Mesendoderm (in vitro differentiated cells): ENCODE measurements at regions not wholly inside any gene's neighbourhood (a gene's known extent, or its start where the extent isn't known, plus 50 kb on each side); places are given as distances from the start of the nearest gene placed in this dataset.
"Not testable (repeated sequence)": the region's sequence is repeated elsewhere in the genome, so short reads cannot be mapped to it uniquely, and the experiment has no call there.

Experiments
- DNase-seq: peaks from one replicate; pipeline ENCODE4 v3.0.0; 2013
- H2AK5ac ChIP-seq: 2 replicates; pipeline ENCODE4 v1.6.1; 2013; ENCODE audit warnings: low read length, inconsistent platforms
- H2BK120ac ChIP-seq: 2 replicates; pipeline ENCODE4 v1.6.1; 2013; ENCODE audit warnings: low read depth, mild to moderate bottlenecking, low read length, moderate library complexity, mixed read lengths
- H2BK15ac ChIP-seq: replicated peaks from 2 replicates; pipeline ENCODE4 v1.6.1; 2013; ENCODE audit warnings: low read depth, mild to moderate bottlenecking, moderate library complexity
- H2BK5ac ChIP-seq: 2 replicates; pipeline ENCODE4 v1.6.1; 2013; ENCODE audit warnings: low read length, inconsistent platforms
- H3K18ac ChIP-seq: 2 replicates; pipeline ENCODE4 v1.6.1; 2013; ENCODE audit warnings: mild to moderate bottlenecking, low read length, mixed read lengths
- H3K23ac ChIP-seq: one replicate; pipeline ENCODE4 v1.6.1; 2013; ENCODE audit warnings: low read length
- H3K27ac ChIP-seq: 2 replicates; pipeline ENCODE4 v1.5.1; 2013; ENCODE audit warnings: low read depth, mild to moderate bottlenecking, inconsistent platforms, low read length, moderate library complexity
- H3K27me3 ChIP-seq: 2 replicates; pipeline ENCODE4 v1.6.1; 2013; ENCODE audit warnings: low read length, control low read depth, mild to moderate bottlenecking, inconsistent platforms; ENCODE audit not compliant: insufficient read depth, poor library complexity
- H3K36me3 ChIP-seq: 2 replicates; pipeline ENCODE4 v1.6.1; 2013; ENCODE audit warnings: low read length, inconsistent platforms; ENCODE audit not compliant: control insufficient read depth, insufficient read depth
- H3K4ac ChIP-seq: one replicate; pipeline ENCODE4 v1.6.1; 2013; ENCODE audit warnings: low read depth, mild to moderate bottlenecking, low read length, moderate library complexity
- H3K4me1 ChIP-seq: 2 replicates; pipeline ENCODE4 v1.6.1; 2013; ENCODE audit warnings: low read depth, low read length, inconsistent platforms; ENCODE audit not compliant: control insufficient read depth
- H3K4me2 ChIP-seq: 2 replicates; pipeline ENCODE4 v1.6.1; 2013; ENCODE audit warnings: low read length
- H3K4me3 ChIP-seq: 2 replicates; pipeline ENCODE4 v1.5.1; 2013; ENCODE audit warnings: mild to moderate bottlenecking, low read length
- H3K56ac ChIP-seq: one replicate; pipeline ENCODE4 v1.6.1; 2013; ENCODE audit warnings: low read length
- H3K79me1 ChIP-seq: 2 replicates; pipeline ENCODE4 v1.6.1; 2013; ENCODE audit warnings: low read length, inconsistent platforms
- H3K79me2 ChIP-seq: 2 replicates; pipeline ENCODE4 v1.6.1; 2013; ENCODE audit warnings: mild to moderate bottlenecking, low read length; ENCODE audit not compliant: control insufficient read depth, insufficient read depth
- H3K9ac ChIP-seq: 2 replicates; pipeline ENCODE4 v1.6.1; 2013; ENCODE audit warnings: low read length, inconsistent platforms
- H4K5ac ChIP-seq: one replicate; pipeline ENCODE4 v1.6.1; 2013; ENCODE audit warnings: low read length
- H4K8ac ChIP-seq: one replicate; pipeline ENCODE4 v1.6.1; 2013; ENCODE audit warnings: low read depth, mild to moderate bottlenecking, control low read depth, low read length, moderate library complexity
- WGBS: extraction: QIAGEN DNeasy Blood & Tissue Kit; methylation state at CpG from one replicate; pipeline ENCODE4 v1.1.7; 2013; ENCODE audit warnings: low lambda C conversion rate, missing lambda C conversion rate; ENCODE audit not compliant: insufficient coverage; ENCODE audit errors: extremely low coverage; 5-methylcytosine and 5-hydroxymethylcytosine counted together

DNA sequence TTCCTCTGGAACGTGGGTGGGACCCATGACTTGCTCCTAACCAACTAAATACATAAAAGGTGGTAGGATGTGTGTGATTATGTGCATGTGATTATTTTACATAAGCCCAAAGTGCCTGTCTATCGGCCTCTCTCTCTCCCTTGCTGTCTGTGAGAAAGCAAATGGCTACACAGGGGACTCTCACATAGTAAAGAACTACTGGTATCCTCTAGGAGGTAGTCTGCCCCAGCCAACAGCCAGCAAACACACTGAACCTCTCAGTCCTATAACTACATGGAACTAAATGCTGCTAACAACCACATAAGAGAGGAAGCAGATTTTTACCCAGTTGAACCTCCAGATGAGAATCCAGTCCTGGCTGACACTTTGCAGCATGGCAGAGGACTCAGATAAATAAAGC lies 1249.4 kb downstream of the ADGRL3 start:
- Histone ChIP-seq H3K4me1 (no peaks in the 10 kb centered on the region), H3K4ac (no peak overlapping the region), H4K5ac (no peak overlapping the region), H3K36me3 (no peaks in the 10 kb centered on the region), H2AK5ac (no peak overlapping the region), H3K9ac (no peak overlapping the region), H3K4me3 (no peak overlapping the region), H3K27ac (no peak overlapping the region), H3K56ac (no peak overlapping the region), H3K27me3 (no peaks in the 10 kb centered on the region), H2BK5ac (no peak overlapping the region), H4K8ac (no peak overlapping the region), H3K4me2 (no peak overlapping the region), H2BK15ac (no peak overlapping the region), H3K23ac (no peak overlapping the region), H3K79me2 (no peaks in the 10 kb centered on the region), H2BK120ac (no peak overlapping the region), H3K18ac (no peak overlapping the region), H3K79me1 (no peaks in the 10 kb centered on the region)
- WGBS, result no CpG with 5 or more reads among the region's 2 CpGs
- peak; percentile 26 for DNase-seq

DNA sequence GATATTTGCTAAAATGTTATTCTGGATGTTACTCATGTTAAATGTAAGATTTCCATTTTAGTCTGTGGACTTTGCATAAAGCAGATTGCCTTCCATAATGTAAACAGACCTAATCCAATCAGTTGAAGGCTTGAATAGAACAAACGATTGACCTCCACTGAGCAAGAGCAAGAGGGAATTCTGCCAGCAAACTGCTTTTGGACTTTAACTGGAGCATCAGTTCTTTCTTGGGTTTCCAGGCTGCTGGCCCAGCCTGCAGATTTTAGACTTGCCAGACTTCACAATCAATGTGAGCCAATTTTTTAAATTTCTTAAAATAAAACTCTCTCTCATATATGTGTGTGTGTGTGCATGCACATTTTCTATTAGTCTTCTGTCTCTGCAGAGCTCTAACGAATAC lies 1248.8 kb downstream of the ADGRL3 start:
- Histone ChIP-seq H3K27me3 (no peaks in the 10 kb centered on the region), H2BK120ac (no peak overlapping the region), H3K9ac (no peak overlapping the region), H3K56ac (no peak overlapping the region), H2BK5ac (no peak overlapping the region), H3K27ac (no peak overlapping the region), H2BK15ac (no peak overlapping the region), H3K79me2 (no peaks in the 10 kb centered on the region), H4K8ac (no peak overlapping the region), H3K36me3 (no peaks in the 10 kb centered on the region), H3K4me2 (no peak overlapping the region), H3K79me1 (no peaks in the 10 kb centered on the region), H3K4ac (no peak overlapping the region), H3K18ac (no peak overlapping the region), H3K23ac (no peak overlapping the region), H3K4me1 (no peaks in the 10 kb centered on the region), H2AK5ac (no peak overlapping the region), H4K5ac (no peak overlapping the region), H3K4me3 (no peak overlapping the region)
- DNase-seq, result no peak
- no CpG with 5 or more reads among the region's 2 CpGs for WGBS

DNA sequence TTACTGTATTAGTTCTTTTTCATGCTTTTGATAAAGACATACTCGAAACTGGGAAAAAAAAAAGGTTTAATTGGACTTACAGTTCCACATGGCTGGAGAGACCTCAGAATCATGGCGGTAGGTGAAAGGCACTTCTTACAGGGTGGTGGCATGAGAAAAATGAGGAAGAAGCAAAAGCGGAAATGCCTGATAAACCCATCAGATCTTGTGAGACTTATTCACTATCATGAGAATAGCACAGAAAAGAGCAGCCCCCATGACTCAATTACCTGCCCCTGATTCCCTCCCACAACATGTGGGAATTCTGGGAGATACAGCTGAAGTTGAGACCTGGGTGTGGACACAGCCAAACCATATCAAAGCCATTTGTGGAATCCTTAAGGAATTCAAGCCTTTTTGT lies 1238.9 kb downstream of the ADGRL3 start:
- no peak overlapping the region for H3K4me3 ChIP-seq
- no peaks in the 10 kb centered on the region for H3K27me3 ChIP-seq
- no peaks in the 10 kb centered on the region for H3K79me1 ChIP-seq
- H3K9ac ChIP-seq, result no peak overlapping the region
- no peak overlapping the region for H3K23ac ChIP-seq
- no peaks in the 10 kb centered on the region for H3K36me3 ChIP-seq
- H2BK120ac ChIP-seq, result no peak overlapping the region
- H3K4ac ChIP-seq, result no peak overlapping the region
- no peak overlapping the region for H2BK5ac ChIP-seq
- H2AK5ac ChIP-seq, result no peak overlapping the region
- H3K56ac ChIP-seq, result no peak overlapping the region
- no peak for DNase-seq
- H3K4me2 ChIP-seq, result no peak overlapping the region
- H2BK15ac ChIP-seq, result no peak overlapping the region
- no peak overlapping the region for H4K8ac ChIP-seq
- H3K4me1 ChIP-seq, result no peaks in the 10 kb centered on the region
- H4K5ac ChIP-seq, result no peak overlapping the region
- no peak overlapping the region for H3K27ac ChIP-seq
- H3K79me2 ChIP-seq, result no peaks in the 10 kb centered on the region
- no CpG with 5 or more reads among the region's 3 CpGs for WGBS
- H3K18ac ChIP-seq, result no peak overlapping the region

DNA sequence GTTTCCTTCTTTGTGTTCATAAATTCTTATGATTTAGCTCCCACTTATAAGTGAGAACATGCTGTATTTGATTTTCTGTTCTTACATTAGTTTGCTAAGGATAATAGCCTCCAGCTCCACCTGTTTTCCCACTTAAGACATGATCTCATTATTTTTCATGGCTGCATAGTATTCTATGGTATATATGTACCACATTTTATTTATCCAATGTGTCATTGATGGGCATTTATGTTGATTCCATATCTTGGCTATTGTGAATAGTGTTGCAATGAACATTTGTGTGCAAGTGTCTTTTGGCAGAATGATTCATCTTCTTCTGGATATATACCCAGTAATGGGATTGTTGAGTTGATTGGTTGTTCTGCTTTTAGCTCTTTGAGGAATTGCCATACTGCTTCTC lies 1234.8 kb downstream of the ADGRL3 start:
- no peak overlapping the region for H2BK15ac ChIP-seq
- no peak overlapping the region for H4K8ac ChIP-seq
- H2BK120ac ChIP-seq, result no peak overlapping the region
- H3K4ac ChIP-seq, result no peak overlapping the region
- H3K4me3 ChIP-seq, result no peak overlapping the region
- H3K27me3 ChIP-seq, result no peaks in the 10 kb centered on the region
- H3K27ac ChIP-seq, result no peak overlapping the region
- no peak overlapping the region for H3K9ac ChIP-seq
- H4K5ac ChIP-seq, result no peak overlapping the region
- no peaks in the 10 kb centered on the region for H3K79me2 ChIP-seq
- H3K4me2 ChIP-seq, result no peak overlapping the region
- H3K36me3 ChIP-seq, result no peaks in the 10 kb centered on the region
- H2AK5ac ChIP-seq, result no peak overlapping the region
- H3K4me1 ChIP-seq, result no peaks in the 10 kb centered on the region
- DNase-seq, result no peak
- no peak overlapping the region for H3K56ac ChIP-seq
- no peaks in the 10 kb centered on the region for H3K79me1 ChIP-seq
- no peak overlapping the region for H2BK5ac ChIP-seq
- no peak overlapping the region for H3K23ac ChIP-seq
- no peak overlapping the region for H3K18ac ChIP-seq

DNA sequence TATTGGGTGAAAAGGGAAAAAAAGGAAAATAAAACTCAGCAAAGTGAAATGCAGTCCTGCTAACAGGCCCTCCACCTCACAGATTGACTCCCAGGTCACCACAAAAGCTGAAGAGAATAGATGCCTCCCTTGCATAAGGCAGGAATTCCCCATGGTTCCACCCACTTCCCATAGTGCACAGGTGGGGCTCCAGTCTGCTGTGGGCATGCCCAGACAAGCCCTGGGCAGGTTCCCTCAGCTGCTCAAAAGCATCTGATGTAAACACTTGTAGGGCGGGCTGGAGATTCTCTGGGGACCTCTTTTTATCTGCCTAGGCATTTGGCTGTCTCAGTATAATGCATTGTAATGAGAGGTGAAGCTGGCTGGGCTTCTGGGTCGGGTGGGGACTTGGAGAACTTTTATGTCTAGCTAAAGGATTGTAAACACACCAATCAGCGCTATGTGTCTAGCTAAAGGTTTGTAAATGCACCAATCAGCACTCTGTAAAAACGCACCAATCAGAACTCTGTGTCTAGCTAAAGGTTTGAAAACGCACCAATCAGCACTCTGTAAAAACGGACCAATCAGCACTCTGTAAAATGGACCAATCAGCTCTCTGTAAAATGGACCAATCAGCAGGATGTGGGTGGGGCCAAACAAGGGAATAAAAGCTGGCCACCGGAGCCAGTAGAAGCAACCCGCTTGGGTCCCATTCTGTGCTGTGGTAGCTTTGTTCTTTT lies 1231.5 kb downstream of the ADGRL3 start:
- no CpG with 5 or more reads among the region's 8 CpGs for WGBS
- H3K4me3 ChIP-seq, H3K4me1 ChIP-seq: not testable (repeated sequence)

DNA sequence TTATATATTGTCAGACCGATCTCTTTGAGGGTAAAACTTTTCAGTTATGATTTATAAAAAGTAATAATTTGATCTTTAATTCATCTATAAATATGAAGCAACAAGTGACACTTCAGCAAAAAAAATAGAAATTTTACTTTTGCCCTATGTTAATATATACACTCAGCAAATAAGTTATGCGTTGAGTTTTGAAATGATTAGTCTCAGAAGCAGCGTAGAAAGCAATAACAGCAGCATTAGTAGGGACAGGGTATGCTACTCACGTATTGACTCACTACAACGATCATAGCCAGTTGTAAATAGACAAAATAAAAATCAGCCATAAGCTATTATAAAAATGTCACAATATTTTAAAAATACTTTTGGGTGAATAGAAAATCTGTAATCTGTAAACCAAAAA lies 1229.2 kb downstream of the ADGRL3 start:
- H2BK15ac ChIP-seq, result no peak overlapping the region
- H4K8ac ChIP-seq, result no peak overlapping the region
- H3K79me2 ChIP-seq, result no peaks in the 10 kb centered on the region
- H2AK5ac ChIP-seq, result no peak overlapping the region
- H3K18ac ChIP-seq, result no peak overlapping the region
- H3K4me2 ChIP-seq, result no peak overlapping the region
- H3K27ac ChIP-seq, result no peak overlapping the region
- H3K4me1 ChIP-seq, result no peaks in the 10 kb centered on the region
- no peak overlapping the region for H2BK5ac ChIP-seq
- H3K4me3 ChIP-seq, result no peak overlapping the region
- H3K27me3 ChIP-seq, result no peaks in the 10 kb centered on the region
- H3K4ac ChIP-seq, result no peak overlapping the region
- no peak overlapping the region for H3K9ac ChIP-seq
- H2BK120ac ChIP-seq, result no peak overlapping the region
- H3K56ac ChIP-seq, result no peak overlapping the region
- H3K79me1 ChIP-seq, result no peaks in the 10 kb centered on the region
- no peak overlapping the region for H4K5ac ChIP-seq
- no peak overlapping the region for H3K23ac ChIP-seq
- no peaks in the 10 kb centered on the region for H3K36me3 ChIP-seq
- DNase-seq, result no peak
- WGBS, result no CpG with 5 or more reads among the region's 5 CpGs

More for the DNA sequence above, 1231.5 kb downstream of the ADGRL3 start:
- not testable (repeated sequence) for H3K79me1 ChIP-seq, H3K9ac ChIP-seq, H2AK5ac ChIP-seq, H3K27ac ChIP-seq, H3K23ac ChIP-seq, H4K5ac ChIP-seq, H3K18ac ChIP-seq, H4K8ac ChIP-seq, H3K4me2 ChIP-seq, H3K56ac ChIP-seq, H2BK15ac ChIP-seq, H3K79me2 ChIP-seq, H2BK5ac ChIP-seq, H2BK120ac ChIP-seq, H3K4ac ChIP-seq, DNase-seq, H3K27me3 ChIP-seq, H3K36me3 ChIP-seq
